GM19372 (cell line): ENCODE measurements at regions not wholly inside any gene's neighbourhood (a gene's known extent, or its start where the extent isn't known, plus 50 kb on each side); places are given as distances from the start of the nearest gene placed in this dataset.

Source experiments
- ATAC-seq: cut with Tn5 transposase; IDR thresholded peaks from one replicate; pipeline ENCODE4 v1.9.1; 2021; ENCODE audit warnings: mild to moderate bottlenecking, low read depth, moderate library complexity; ENCODE audit not compliant: unreplicated experiment

- no peak for ATAC-seq
Observed at GRCh38 chr1:193701759-193702158, 515.3 kb upstream of the B3GALT2 start.

- ATAC-seq: no peak
Observed at GRCh38 chr1:193700710-193701355, 514.4 kb upstream of the B3GALT2 start.

GRCh38 chr1:193699261-193699660, 512.8 kb upstream of the B3GALT2 start:
- no peak for ATAC-seq

- no peak for ATAC-seq
Observed at GRCh38 chr1:193697776-193698175, 511.4 kb upstream of the B3GALT2 start.

GRCh38 chr1:193697115-193697762, 510.8 kb upstream of the B3GALT2 start:
- ATAC-seq: no peak

GRCh38 chr1:193694741-193695140, 508.3 kb upstream of the B3GALT2 start:
- no peak for ATAC-seq

GRCh38 chr1:193685986-193686385, 499.6 kb upstream of the B3GALT2 start:
- ATAC-seq: no peak

GRCh38 chr1:193681422-193681821, 495.0 kb upstream of the B3GALT2 start:
- no peak for ATAC-seq

- ATAC-seq: no peak
Observed at GRCh38 chr1:193680924-193681316, 494.5 kb upstream of the B3GALT2 start.

- no peak for ATAC-seq
Observed at GRCh38 chr1:193680247-193680923, 494.0 kb upstream of the B3GALT2 start.

- ATAC-seq: no peak
Observed at GRCh38 chr1:193677874-193678273, 491.5 kb upstream of the B3GALT2 start.

- ATAC-seq: no peak
Observed at GRCh38 chr1:193676996-193677549, 490.7 kb upstream of the B3GALT2 start.

- ATAC-seq: no peak
Observed at GRCh38 chr1:193674292-193674944, 488.0 kb upstream of the B3GALT2 start.

GRCh38 chr1:193666485-193667083, 480.2 kb upstream of the B3GALT2 start:
- ATAC-seq: no peak

GRCh38 chr1:193663965-193664364, 477.6 kb upstream of the B3GALT2 start:
- no peak for ATAC-seq

GRCh38 chr1:193662030-193662429, 475.6 kb upstream of the B3GALT2 start:
- ATAC-seq: no peak

GRCh38 chr1:193661385-193661784, 475.0 kb upstream of the B3GALT2 start:
- ATAC-seq: no peak

- no peak for ATAC-seq
Observed at GRCh38 chr1:193660428-193660827, 474.0 kb upstream of the B3GALT2 start.

- ATAC-seq: no peak
Observed at GRCh38 chr1:193658691-193659090, 472.3 kb upstream of the B3GALT2 start.

- no peak for ATAC-seq
Observed at GRCh38 chr1:193658081-193658480, 471.7 kb upstream of the B3GALT2 start.

- no peak for ATAC-seq
Observed at GRCh38 chr1:193657552-193657951, 471.1 kb upstream of the B3GALT2 start.
